HG02938 (cell line): ENCODE measurements at regions not wholly inside any gene's neighbourhood (a gene's known extent, or its start where the extent isn't known, plus 50 kb on each side); places are given as distances from the start of the nearest gene placed in this dataset.

Experiments used
- ATAC-seq: cut with Tn5 transposase; IDR thresholded peaks from one replicate; pipeline ENCODE4 v1.9.1; 2021; ENCODE audit warnings: mild to moderate bottlenecking, moderate library complexity; ENCODE audit not compliant: unreplicated experiment

DNA sequence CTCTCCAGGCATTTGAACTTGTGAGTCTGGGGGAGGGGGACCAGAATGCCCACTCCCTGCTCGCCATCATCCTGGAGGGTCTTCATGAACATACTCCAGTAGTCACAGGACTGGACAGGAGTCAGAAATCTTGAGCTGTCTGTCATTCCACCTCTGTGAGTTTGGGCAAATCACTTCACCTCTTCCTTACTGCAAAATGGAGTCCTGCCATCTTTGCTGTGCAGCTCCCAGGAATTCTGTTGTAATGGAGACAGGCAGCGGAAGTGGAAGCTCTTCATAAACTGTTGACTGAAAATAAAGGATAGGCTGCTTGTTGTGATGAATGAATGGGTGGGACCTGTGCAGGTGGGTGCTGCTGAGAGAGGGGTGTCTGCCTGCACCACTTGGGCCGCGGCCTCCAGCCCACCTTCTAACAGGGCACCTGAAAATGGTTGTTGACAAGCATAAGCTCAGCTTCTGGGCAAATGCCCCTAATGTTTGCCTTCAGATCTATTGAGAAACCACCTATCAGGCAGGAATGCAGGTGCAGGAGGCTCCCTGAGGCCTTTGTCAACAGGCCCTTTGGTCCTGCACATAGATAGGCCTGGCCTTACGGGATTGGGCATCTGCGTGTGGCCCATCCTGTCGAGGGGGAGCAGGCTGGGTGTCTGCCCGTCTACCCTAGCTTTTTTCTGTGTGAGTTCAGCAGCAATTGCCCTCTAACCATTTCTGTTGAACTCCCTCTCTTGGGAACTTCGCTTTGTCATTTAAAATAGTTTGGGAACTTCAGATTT, 321.0 kb downstream of the RPS6KC1 start:
- no peak for ATAC-seq

DNA sequence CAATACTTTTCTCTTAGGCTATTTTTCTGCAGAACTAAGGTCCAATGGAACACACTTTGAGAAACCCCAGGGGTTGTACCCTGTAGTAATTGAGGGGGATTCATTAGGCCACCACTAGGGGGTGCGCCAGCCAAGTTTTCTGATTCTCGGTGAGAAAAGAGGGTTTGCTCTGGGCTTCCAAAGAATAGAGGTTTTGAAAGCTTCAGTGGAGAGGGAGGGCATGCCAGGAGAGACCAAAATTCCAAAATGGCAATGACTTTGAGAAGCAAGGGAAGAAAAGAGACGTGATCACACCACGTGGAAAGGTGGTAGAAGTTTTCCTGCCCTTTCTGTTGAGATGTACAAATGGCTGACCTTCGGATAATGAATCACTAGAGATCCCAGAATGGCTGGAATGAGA, 323.3 kb downstream of the RPS6KC1 start:
- peak; percentile 89 for ATAC-seq

DNA sequence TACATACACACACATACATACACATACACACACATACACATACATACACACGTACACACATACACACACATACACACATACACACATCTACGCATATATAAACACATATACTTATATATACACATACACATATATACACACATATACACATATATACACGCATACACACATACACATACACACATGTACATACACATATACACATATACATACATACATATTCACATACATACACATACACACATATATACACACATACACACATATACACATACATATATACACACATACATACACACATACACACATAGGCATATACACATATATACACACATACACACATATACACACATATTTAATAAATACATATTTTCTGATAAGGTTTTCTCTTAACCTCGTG, 324.0 kb downstream of the RPS6KC1 start:
- no peak for ATAC-seq

DNA sequence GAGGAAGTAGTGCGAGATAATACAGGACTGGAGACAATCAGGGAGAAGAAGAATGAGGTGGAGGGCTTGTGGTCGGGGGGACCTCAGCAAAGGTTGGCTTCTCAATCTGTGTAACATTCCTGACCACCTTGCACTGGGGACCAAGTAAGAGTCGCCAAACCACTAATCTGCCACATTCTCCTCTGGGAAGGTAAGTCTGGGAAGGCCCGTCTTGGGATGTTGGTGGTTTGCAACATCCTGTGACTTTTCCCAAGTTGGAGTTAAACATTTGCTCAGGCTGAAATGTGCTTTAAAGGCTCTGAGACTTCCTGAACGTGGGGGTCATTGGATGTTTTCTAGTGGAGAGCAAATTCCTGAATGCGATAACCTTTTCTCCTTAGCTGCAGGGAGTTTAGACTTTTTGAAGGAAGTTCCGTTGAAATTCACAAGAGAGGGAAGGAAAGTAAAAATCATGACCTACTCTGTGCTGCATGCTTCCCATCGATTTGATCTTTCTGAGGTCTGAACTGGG, 325.9 kb downstream of the RPS6KC1 start:
- no peak for ATAC-seq

DNA sequence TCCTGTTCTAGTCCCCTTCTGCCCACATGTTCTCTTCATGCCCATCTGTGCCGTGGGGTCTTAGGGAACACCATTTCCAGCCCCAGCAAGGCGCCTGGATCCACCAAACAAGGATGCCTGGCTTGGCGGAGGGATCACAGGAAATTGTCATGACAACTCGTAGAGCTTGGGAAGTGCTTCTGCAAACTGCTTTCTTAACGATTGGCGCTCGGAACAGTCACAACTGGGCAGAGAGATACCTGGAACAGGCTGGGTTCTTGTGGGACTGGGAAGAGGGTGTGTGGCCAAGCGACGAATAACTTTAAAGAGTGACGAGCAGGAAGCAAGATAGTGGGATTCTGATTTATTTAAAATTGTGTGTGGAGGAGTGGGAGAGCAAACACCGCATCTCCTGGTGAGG, 329.8 kb downstream of the RPS6KC1 start:
- ATAC-seq = no peak

DNA sequence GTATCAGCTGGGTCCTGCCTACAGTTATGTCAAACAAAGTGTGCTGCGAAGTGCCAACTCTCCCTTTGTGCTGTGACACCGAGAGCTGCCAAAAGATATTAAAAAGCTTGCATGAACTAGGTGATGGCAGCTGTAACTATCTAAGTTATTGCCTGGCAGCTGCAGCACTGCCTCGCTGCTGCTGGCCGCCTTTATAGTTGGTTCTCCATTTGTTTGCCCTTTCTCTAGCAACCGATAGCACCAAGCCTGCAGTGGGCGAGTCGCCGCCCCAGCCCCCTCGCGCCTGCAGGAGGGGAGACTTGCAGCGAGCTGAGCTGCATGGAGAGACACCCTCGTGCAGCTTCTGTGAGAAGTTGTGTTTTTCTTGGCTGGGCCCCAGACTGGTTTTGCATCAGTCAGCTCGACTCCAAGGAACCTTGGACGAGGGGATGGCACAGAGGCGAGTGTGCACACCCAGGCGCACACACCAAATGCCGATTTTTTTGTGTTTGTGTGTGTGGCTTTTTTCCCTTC, 330.6 kb downstream of the RPS6KC1 start:
- ATAC-seq = no peak

DNA sequence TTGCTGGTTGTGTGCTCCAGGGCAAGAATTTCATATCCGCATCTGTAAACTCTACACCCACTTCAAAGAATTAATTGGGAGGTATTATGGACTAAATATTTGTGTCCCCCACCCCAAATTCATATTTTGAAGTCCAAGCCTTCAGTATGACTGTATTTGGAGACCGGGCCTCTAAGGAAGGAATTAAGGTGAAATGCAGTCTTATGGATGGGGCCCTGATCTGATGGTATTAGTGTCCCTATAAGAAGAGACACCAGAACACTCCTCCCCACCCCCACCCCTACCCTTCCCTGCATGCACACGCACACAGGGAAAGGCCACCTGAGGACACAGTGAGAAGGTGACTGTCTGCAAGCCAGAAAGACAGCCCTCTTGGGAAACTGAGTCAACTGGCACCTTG, 332.4 kb downstream of the RPS6KC1 start:
- no peak for ATAC-seq

DNA sequence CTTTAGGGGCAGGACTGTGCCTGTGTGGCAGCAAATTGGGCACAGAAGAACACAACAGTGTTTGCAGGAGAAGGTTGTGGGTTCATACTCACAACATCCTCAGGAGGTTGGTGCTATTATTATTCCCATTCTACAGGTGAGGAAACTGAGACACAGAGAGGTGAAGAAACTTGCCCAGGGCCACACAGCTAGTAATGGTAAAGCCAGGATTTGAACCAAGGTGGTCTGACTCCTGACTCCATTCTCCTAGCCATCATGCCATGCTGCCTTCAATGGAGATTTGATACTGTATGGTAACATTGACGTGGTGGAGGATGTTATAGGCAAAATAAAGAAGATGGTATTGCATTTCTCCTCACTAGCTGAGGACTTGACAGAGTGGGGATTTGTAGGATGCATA, 334.2 kb downstream of the RPS6KC1 start:
- ATAC-seq = no peak

DNA sequence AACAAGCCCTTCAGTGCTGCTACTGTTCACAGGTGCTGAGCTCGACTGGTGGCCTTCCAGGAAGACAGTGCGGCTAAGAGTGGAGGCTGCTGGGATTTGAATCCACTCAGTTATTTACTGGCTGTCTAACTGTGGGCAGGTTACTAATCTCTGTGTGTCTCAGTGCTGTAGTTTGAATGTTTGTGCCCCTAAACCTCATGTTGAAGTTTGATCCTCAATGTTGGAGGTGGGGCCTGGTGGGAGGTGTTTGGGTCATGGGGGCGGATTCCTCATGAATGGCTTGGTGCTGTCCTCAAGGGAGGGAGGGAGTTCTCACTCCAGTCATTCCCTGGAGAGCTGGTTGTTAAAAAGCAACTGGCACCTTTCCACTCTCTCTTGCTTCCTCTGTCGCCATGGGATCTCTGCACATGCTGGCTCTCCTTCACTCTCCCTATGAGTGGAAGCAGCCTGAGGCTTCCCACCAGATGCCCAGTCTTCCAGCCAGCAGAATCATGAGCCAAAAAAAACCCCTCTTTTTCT, 334.8 kb downstream of the RPS6KC1 start:
- no peak for ATAC-seq

DNA sequence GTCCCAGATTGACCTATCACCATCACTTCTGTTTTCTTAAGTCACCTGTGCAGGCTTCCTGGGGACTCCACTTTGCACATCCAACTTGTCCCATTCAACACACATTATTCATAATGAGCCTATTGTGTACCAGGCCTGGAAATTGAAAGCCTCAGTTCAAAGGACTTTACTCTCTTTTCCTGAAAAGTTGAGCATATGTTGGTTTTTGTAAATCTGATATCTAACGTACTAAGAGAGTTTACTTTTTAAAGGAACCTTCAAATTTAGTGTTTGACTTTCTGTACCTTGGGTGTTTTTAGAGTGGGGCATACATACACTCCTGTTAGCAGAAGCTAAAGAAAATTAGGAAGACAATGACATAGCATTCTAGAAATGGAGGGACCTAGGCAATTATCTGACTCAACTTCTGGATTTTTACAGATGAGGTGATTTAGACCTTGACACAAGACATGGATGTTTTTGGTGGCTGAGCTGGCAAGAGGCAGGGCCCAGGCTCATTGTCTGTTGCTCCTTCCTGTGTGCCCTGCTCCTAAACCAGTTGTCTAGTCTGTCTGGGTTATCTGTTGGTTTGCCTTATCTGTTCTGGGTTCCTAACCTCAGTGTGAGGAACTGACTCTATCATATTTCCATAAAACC, 336.5 kb downstream of the RPS6KC1 start:
- no peak for ATAC-seq

DNA sequence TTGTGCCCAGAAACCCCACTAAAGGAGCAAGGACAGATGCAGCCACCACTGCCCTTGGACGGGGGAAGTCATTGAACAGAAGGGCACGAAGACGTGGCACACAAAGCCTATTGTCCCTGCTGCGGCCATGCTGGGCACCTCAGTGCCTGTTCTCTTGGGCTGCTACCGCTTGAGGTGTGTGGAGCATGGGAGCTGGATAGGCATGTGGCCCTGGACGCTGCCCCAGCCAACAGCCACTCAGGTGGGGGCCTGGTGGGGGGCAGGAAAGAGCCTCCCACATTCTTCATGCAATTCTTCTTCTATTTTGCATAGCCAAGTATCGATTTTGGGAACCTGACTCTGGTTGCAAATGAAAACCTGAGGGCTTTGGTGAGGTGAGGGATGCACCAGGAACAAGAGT, 337.2 kb downstream of the RPS6KC1 start:
- no peak for ATAC-seq

DNA sequence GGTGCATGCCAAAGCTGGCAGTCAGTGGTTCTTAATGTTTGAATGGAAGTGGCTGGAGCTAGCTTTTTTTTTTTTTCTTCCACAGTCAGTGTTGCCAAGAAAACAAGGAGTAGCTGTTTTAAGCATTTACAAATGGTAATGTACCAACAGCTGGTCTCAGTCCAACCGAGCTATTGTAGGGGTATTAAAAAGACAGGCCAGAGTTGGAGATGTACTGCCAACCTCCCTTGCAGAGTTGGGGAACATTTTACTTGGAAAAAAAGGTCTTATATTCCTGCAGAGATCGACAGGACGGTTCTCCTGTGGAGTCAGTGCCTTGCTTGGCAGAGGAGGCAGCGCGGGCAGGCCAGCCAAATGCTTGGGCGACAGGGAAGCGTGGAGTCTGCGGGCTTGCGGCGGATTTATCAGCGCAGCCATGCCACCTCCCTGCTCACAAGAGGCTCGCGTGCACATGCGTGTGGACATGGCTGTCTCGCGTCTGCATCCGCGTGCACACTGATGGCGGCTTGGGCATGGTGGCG, 338.1 kb downstream of the RPS6KC1 start:
- ATAC-seq = no peak

DNA sequence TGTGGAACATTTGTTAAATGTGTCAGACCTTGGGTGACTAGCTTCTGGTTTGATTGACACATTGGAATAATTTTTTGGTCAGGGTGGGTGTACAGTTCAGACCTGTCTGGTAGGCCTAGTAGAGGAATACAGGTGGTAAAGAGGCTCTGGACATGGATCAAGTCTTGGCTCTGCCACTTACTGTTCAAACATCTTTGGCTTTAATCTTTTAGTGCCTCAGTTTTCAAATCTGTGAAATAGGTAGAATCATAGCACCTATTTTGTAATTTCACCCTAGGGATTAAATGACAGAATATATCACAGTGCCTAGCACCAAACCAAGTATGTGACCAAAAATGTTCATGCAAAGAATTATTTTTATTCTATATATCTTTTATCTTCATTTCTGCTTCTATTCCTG, 340.4 kb downstream of the RPS6KC1 start:
- ATAC-seq = no peak

DNA sequence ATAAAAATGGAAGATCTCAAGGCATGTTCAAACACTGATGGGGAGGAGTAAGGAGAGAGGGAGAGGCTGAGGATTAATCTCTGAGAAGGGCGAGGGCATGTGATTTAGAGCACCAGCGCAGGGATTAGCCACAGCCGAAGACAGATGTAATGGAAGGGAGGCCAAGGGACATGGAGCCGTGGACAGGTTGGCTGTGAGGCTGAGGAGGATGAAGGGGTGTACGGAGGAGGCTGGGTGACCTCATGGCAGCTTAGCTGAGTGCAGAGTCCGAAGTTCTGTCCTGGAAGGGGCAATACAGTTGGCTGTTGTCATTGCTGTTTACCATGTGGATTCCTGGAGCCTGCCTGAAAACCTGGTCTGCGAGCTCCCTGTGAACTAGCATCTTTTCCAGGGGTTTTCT, 342.8 kb downstream of the RPS6KC1 start:
- no peak for ATAC-seq

DNA sequence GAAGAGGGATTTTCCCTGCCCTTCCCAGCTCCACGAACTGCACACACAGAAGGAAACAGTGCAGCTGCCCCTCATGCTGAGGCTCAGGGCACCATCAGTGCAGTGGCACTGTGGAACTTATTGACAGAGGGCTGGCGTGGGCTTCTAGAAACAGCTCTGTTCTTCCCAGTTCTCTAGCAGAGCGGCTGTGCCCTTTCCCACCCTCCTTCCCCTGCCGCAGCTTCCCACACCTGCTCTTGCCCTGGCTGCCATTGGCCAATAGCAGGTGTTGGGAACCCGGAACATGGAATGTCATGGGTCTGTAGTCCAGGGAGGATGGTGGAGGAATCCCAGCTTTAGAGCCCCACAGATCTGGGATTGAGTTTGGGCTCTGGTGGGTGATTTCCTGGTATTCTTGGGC, 343.8 kb downstream of the RPS6KC1 start:
- ATAC-seq = no peak

DNA sequence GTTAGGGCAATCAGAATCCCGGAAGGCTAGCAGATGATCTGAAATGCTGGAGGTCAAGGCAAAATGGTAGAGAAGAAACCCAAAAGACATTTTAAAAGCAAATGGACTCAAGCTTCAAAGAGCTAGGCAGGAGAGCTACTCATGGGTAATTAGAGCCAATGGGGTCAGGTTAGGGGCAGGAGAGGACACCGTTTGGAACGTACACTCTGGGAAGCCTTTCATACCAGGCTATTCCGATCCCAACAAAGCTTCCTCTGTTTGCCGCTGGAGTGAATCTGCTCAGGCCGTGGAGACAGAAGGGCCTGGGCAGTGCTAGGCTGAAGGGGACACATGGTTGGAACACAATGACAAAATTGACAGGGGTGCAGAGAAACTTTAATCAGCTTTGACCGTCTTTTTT, 346.6 kb downstream of the RPS6KC1 start:
- ATAC-seq = no peak

DNA sequence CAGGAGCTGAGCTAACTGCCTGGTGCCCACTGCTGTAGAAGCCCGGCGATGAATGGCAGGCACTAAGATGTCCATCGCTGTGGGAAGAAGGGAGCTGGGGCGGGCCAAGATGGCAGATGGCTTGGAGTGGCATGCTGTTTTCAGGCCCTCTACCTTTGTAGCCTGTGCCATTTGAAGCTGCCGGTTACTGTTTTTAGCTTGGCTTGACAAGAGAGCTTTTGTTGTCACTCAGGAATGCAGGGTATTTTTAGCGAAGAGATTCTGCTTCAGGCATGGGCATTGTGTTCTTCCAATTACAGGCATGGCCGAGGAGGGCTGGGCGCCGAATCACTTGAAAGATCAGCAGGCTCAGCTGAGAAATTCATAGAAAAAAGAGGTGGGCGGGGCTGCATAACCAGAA, 348.7 kb downstream of the RPS6KC1 start:
- ATAC-seq = no peak

DNA sequence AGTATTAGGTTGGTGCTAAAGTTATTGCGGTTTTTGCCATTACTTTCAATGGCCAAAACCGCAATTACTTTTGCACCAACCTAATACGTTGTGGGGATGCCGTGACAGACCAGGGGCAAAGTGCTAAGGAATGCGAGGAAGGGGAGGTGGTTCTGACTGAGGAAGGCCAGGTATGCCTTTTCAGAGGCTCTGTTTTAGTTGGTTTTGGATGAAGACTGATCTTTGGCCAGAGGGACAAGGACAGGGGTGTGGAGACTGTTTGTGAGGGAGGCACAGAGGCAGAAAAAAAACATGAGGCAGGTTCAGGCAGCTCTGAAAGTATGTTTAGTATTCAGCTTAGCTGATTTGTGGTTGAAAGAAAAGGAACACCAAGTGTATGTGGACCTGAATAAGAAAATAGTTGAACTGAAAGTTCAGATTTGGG, 358.2 kb downstream of the RPS6KC1 start:
- no peak for ATAC-seq

DNA sequence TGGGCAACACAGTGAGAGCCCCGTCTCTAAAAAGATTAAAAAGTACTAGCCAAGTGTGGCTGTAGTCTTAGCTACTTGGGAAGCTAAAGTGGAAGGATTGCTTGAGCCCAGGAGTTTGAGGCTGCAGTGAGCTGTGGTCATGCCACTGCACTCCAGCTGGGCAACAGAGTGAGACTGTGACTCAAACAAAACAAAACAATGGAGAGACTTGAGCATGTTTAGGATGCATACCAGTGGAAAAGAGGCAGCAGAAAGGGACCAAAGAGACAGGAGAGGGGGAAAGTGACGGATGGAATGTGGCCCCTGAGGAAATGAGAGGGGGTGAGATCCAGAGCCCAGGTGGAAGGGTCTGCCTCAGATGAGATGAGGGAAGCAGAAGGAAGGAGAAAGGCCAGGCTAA, 358.9 kb downstream of the RPS6KC1 start:
- no peak for ATAC-seq

DNA sequence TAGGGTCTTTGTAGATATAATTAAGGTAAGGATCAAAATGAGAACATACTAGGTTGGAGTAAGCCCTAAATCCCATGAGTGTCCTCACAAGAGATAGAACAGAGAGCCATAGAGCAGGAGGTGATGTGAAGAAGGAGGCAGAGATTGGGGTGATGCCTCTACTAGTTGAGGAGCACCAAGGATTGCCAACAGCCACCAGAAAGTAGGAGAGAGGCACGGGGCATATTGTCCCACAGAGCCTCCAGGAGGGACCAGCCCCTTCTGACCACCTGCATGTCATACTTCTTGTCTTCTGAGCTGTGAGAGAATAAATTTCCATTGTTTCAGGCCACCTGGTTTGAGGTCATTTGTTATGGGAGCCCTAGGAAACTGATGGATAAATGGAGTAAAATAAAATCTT, 363.3 kb downstream of the RPS6KC1 start:
- ATAC-seq = no peak

DNA sequence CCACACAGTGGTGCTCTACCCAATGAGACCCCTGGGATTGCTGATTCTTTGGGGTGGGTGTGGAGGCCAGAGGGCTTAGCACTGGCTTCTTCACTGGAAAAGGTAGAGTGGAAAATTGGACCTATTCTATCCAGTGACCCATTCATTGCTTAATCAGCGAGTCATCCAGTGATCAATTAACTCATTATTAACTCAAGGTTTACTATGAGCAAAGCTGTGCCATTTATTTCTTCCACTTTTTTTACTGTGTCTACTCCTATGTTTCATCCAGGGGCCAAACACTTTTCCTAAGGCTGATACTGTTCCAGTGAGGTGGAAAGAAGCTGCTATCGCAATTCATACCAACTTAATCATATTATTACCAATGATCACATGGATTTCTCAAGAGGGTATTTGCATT, 363.9 kb downstream of the RPS6KC1 start:
- no peak for ATAC-seq
